ENCODE measurements at regions not wholly inside any gene's neighbourhood (a gene's known extent, or its start where the extent isn't known, plus 50 kb on each side); places are given as distances from the start of the nearest gene placed in this dataset.

- TF ChIP-seq POLR2A (IDR thresholded peaks at IDR 0.05) (no peak), CTCF (IDR thresholded peaks at IDR 0.05) (no peak)
- no peaks in the 10 kb centered on the region for H3K9me3 ChIP-seq
- no peaks in the 10 kb centered on the region for H3K36me3 ChIP-seq (replicated peaks in 1 of 2; ENCODE audit: insufficient read depth in 1 of 2, low read depth in 2 of 2)
- DNase-seq (no peak), ATAC-seq (no peak)
- no peaks in the 10 kb centered on the region for H3K4me1 ChIP-seq
- WGBS, 2 donors, result 58 to 63% methylated on average over 10 of the region's 10 CpGs
- H3K27ac ChIP-seq, result no peak overlapping the region
- H3K27me3 ChIP-seq, result no peaks in the 10 kb centered on the region
- intact Hi-C loops (cut with DNase I), result no loop called here
- no peak overlapping the region for H3K4me3 ChIP-seq
These were observed 89.8 kb upstream of the LSM14A start for GRCh38 chr19:34082289-34083077.

- Histone ChIP-seq H3K36me3 (replicated peaks in 1 of 2; ENCODE audit: insufficient read depth in 1 of 2, low read depth in 2 of 2) (no peaks in the 10 kb centered on the region), H3K27ac (no peak overlapping the region), H3K4me1 (no peaks in the 10 kb centered on the region), H3K4me3 (no peak overlapping the region), H3K27me3 (no peaks in the 10 kb centered on the region), H3K9me3 (no peaks in the 10 kb centered on the region)
- DNase-seq (no peak), ATAC-seq (no peak)
- TF ChIP-seq CTCF (IDR thresholded peaks at IDR 0.05) (no peak), POLR2A (IDR thresholded peaks at IDR 0.05) (no peak)
- intact Hi-C loops (cut with DNase I), result no loop called here
- WGBS, 2 donors, result 43 to 64% methylated on average over 3 of the region's 3 CpGs
These were observed 87.7 kb upstream of the LSM14A start for GRCh38 chr19:34084396-34085145.

- 42 to 58% methylated on average over 3 of the region's 3 CpGs for WGBS, 2 donors
- no peak for TF ChIP-seq CTCF (IDR thresholded peaks at IDR 0.05)
- TF ChIP-seq POLR2A (IDR thresholded peaks at IDR 0.05), result no peak
These were observed 87.0 kb upstream of the LSM14A start for GRCh38 chr19:34085336-34085735.

GRCh38 chr19:34088292-34088691 is 84.0 kb upstream of the LSM14A start:
- DNase-seq (no peak), ATAC-seq (no peak)
- Histone ChIP-seq H3K4me3 (no peak overlapping the region), H3K27ac (no peak overlapping the region), H3K9me3 (no peaks in the 10 kb centered on the region), H3K27me3 (no peaks in the 10 kb centered on the region), H3K36me3 (replicated peaks in 1 of 2; ENCODE audit: insufficient read depth in 1 of 2, low read depth in 2 of 2) (no peaks in the 10 kb centered on the region), H3K4me1 (no peaks in the 10 kb centered on the region)
- intact Hi-C loops (cut with DNase I), result no loop called here
- no peak for TF ChIP-seq CTCF (IDR thresholded peaks at IDR 0.05)
- no peak for TF ChIP-seq POLR2A (IDR thresholded peaks at IDR 0.05)

More at GRCh38 chr19:34085336-34085735, 87.0 kb upstream of the LSM14A start:
- ATAC-seq, result no peak
- H3K4me3 ChIP-seq, result no peak overlapping the region
- no peaks in the 10 kb centered on the region for H3K4me1 ChIP-seq
- intact Hi-C loops (cut with DNase I), result no loop called here
- no peaks in the 10 kb centered on the region for H3K9me3 ChIP-seq
- no peak overlapping the region for H3K27ac ChIP-seq
- no peaks in the 10 kb centered on the region for H3K27me3 ChIP-seq
- H3K36me3 ChIP-seq (replicated peaks in 1 of 2; ENCODE audit: insufficient read depth in 1 of 2, low read depth in 2 of 2), result no peaks in the 10 kb centered on the region
- no peak for DNase-seq
